ENCODE measurements at regions not wholly inside any gene's neighbourhood (a gene's known extent, or its start where the extent isn't known, plus 50 kb on each side); places are given as distances from the start of the nearest gene placed in this dataset.
A peak's percentile ranks its signal among the peaks of the same experiment; 100 is the strongest.

- TF ChIP-seq POLR2A (IDR thresholded peaks at IDR 0.05) (no peak), EP300 (IDR thresholded peaks at IDR 0.05) (no peak), POLR2AphosphoS5 (IDR thresholded peaks at IDR 0.05) (no peak)
- TF ChIP-seq, protein P1, sequence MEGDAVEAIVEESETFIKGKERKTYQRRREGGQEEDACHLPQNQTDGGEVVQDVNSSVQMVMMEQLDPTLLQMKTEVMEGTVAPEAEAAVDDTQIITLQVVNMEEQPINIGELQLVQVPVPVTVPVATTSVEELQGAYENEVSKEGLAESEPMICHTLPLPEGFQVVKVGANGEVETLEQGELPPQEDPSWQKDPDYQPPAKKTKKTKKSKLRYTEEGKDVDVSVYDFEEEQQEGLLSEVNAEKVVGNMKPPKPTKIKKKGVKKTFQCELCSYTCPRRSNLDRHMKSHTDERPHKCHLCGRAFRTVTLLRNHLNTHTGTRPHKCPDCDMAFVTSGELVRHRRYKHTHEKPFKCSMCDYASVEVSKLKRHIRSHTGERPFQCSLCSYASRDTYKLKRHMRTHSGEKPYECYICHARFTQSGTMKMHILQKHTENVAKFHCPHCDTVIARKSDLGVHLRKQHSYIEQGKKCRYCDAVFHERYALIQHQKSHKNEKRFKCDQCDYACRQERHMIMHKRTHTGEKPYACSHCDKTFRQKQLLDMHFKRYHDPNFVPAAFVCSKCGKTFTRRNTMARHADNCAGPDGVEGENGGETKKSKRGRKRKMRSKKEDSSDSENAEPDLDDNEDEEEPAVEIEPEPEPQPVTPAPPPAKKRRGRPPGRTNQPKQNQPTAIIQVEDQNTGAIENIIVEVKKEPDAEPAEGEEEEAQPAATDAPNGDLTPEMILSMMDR (IDR thresholded peaks at IDR 0.05) = no peak
- H3K27me3 ChIP-seq = no peaks in the 10 kb centered on the region
- ATAC-seq (ENCODE audit: low FRiP score in 2 of 2) = no peak
- DNase-seq = no peak
- no peak overlapping the region for H3K4me3 ChIP-seq
- H3K36me3 ChIP-seq = no peaks in the 10 kb centered on the region
- H3K4me1 ChIP-seq = no peaks in the 10 kb centered on the region
- H3K27ac ChIP-seq = no peak overlapping the region
- WGBS, 2 donors = 91 to 100% methylated on average over 1 of the region's 1 CpG
- H3K9me3 ChIP-seq = no peaks in the 10 kb centered on the region
Observed at GRCh38 chr1:175829845-175830244, 86.5 kb upstream of the TNR start.

DNA sequence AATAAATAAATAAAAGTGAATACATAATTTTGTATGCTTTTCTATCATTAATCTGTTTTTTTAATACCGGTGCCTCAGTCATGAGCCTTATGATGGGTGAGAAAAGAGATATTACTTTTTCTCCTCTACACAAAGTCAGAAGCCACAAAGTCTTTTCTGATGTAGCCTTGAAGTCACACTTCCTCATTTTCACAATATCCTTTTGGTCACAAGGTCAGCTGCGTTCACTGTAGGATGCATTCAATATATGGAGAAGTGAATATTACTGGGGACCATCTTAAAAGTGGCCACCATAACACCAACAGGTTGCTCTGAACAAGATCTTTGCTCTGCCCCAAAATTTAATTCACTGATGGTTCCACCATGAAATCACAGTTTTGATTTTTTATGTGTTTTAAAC is 83.3 kb upstream of the TNR start:
- ATAC-seq (ENCODE audit: low FRiP score in 2 of 2) (no peak), DNase-seq (no peak)
- no peak for TF ChIP-seq EP300 (IDR thresholded peaks at IDR 0.05)
- TF ChIP-seq, protein P1 (IDR thresholded peaks at IDR 0.05) = no peak
- no peak for TF ChIP-seq POLR2A (IDR thresholded peaks at IDR 0.05)
- no peak for TF ChIP-seq POLR2AphosphoS5 (IDR thresholded peaks at IDR 0.05)
- H3K4me1 ChIP-seq = no peaks in the 10 kb centered on the region
- H3K9me3 ChIP-seq = no peaks in the 10 kb centered on the region
- no peaks in the 10 kb centered on the region for H3K36me3 ChIP-seq
- WGBS, 2 donors = 64 to 74% methylated on average over 2 of the region's 2 CpGs
- H3K4me3 ChIP-seq = no peak overlapping the region
- no peaks in the 10 kb centered on the region for H3K27me3 ChIP-seq
- no peak overlapping the region for H3K27ac ChIP-seq

GRCh38 chr1:175824079-175824478 is 80.7 kb upstream of the TNR start:
- no peak for DNase-seq
- WGBS, 2 donors = 67 to 86% methylated on average over 3 of the region's 3 CpGs
- no peaks in the 10 kb centered on the region for H3K27me3 ChIP-seq
- TF ChIP-seq EP300 (IDR thresholded peaks at IDR 0.05) = no peak
- TF ChIP-seq POLR2AphosphoS5 (IDR thresholded peaks at IDR 0.05) = no peak
- TF ChIP-seq, protein P1 (IDR thresholded peaks at IDR 0.05) = no peak
- no peak for TF ChIP-seq POLR2A (IDR thresholded peaks at IDR 0.05)
- no peak overlapping the region for H3K4me3 ChIP-seq
- H3K36me3 ChIP-seq = no peaks in the 10 kb centered on the region
- ATAC-seq (ENCODE audit: low FRiP score in 2 of 2) = no peak
- no peaks in the 10 kb centered on the region for H3K9me3 ChIP-seq
- H3K27ac ChIP-seq = no peak overlapping the region
- H3K4me1 ChIP-seq = no peaks in the 10 kb centered on the region

DNA sequence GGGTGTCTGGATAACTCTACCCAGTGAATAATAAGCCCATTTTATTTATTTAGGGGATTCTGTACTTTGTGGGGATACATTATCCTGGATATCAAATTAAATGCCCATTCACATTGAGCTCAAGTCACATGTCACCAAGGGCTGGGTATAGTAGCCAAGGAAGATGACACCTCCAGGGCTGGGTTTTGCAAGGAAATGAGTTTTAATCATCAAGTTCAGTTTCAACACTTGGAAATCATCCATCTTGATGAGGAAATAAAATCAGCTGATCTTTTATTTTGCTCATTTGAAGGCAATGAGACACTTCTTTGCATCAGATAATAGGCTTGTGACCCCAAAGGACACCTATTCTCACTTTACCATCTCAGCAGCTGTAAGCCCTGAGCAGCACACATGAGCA is 80.0 kb upstream of the TNR start:
- Histone ChIP-seq H3K4me1 (no peaks in the 10 kb centered on the region), H3K9me3 (no peaks in the 10 kb centered on the region), H3K27ac (no peak overlapping the region), H3K36me3 (no peaks in the 10 kb centered on the region), H3K27me3 (no peaks in the 10 kb centered on the region), H3K4me3 (no peak overlapping the region)
- TF ChIP-seq, protein P1 (IDR thresholded peaks at IDR 0.05) = no peak
- no peak for TF ChIP-seq POLR2AphosphoS5 (IDR thresholded peaks at IDR 0.05)
- TF ChIP-seq EP300 (IDR thresholded peaks at IDR 0.05) = no peak
- no peak for TF ChIP-seq POLR2A (IDR thresholded peaks at IDR 0.05)
- DNase-seq (no peak), ATAC-seq (ENCODE audit: low FRiP score in 2 of 2) (peak in 1 of 2 donors; percentile 38)

DNA sequence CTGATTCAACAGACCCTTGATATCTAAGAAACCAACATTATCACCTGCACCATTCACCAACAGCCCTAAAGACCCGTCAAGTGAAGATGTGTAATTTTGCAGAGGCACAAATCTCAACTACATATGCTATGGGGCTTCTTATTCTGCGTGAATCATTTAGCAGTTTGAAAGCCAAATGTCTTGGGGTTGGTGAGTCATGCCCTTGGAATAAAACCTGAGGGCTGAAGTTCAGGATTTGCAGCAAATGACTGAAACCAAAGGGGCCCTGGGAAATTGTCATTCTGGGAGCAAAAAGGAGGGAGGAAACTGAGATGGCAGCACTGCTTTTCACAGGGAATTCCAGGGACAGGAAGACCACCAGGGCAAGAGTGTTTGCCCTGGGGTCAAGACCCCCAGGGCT is 79.2 kb upstream of the TNR start:
- DNase-seq (no peak), ATAC-seq (ENCODE audit: low FRiP score in 2 of 2) (peak in 1 of 2 donors; percentile 31)
- Histone ChIP-seq H3K4me3 (no peak overlapping the region), H3K36me3 (no peaks in the 10 kb centered on the region), H3K9me3 (no peaks in the 10 kb centered on the region), H3K27me3 (no peaks in the 10 kb centered on the region), H3K27ac (no peak overlapping the region), H3K4me1 (no peaks in the 10 kb centered on the region)
- no peak for TF ChIP-seq POLR2A (IDR thresholded peaks at IDR 0.05)
- no peak for TF ChIP-seq EP300 (IDR thresholded peaks at IDR 0.05)
- no peak for TF ChIP-seq POLR2AphosphoS5 (IDR thresholded peaks at IDR 0.05)
- TF ChIP-seq, protein P1 (IDR thresholded peaks at IDR 0.05) = no peak
- WGBS, 2 donors = 87 to 93% methylated on average over 2 of the region's 2 CpGs
